ELF-1 (cell line): ENCODE measurements at regions not wholly inside any gene's neighbourhood (a gene's known extent, or its start where the extent isn't known, plus 50 kb on each side); places are given as distances from the start of the nearest gene placed in this dataset.
A peak's percentile ranks its signal among the peaks of the same experiment; 100 is the strongest.

Experiments
- DNase-seq: peaks from one replicate; pipeline ENCODE4 v3.0.0-alpha.2; 2016; ENCODE audit warnings: low read depth, low spot score

DNA sequence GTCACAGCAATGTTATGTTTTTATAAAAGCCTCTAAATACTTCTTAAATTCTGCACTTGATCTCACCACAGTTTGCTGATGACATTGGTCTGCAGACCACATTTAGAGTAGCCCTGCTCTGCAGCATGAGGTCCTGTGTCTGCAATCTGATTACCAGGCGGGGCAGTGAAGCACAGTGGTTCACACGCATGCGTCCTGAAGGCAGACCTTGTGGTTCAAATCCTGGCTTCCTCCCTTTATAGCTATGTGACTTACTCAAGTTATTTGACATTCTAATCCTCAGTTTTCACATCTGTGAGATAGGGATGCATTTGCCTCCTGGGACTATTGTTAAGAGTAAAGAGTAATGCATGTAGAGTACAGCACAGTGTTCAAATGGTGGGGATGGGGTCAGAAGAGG, 50.3 kb downstream of the BMAL2 start:
- DNase-seq = no peak

DNA sequence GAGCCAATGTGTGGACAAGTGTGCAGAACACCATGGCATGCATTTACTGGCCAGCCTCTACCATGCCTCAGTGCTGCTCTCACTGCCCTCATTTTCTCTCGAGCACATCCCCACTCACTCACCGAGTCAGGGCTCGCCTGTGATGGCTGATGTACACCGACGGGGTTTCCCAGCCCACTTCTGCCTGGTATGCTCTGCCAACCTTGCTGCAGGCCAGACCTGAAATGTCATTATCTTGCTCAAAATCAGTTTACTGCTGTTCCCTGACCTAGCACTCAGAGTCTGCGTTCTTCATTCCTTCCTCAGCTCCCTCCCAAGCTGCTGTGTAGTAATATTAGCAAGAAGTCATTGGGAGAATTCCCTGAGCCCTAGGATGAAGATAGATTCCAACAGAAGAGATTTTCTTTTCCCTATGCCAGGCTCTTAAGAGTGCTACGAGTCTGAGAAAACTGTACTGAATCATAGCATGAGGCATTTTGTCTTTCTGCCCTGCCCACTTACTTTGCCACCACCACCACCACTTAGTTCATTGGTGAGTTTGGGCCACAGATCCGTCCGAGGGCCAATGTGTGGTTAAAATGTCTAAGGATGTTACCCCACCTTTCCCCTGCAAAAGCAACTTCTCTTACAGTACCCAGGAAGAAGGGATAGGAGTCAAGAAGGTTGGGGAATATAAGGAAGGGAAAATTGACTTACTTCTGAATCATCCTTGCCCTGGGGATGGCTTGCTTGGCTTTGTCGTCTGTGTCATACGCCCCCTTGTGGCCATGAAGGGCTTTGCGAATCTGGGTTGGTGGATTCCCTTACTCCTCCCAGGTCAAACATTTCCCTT, 51.0 kb downstream of the BMAL2 start:
- DNase-seq = peak; percentile 85

DNA sequence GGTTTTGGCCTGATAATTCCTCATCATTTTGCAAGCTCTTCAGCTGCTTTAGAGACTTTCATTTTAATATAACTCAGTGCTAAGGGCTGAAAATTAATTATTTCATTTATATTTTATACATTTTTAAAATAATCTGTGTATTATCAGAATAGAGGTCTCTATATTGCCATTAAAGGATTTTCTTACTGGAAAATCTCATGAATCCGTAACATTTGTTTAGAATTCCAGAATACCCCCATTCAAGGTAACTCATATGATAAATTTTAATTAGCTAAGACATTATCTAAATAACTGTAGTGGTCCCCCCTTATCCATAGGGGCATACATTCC, 51.6 kb downstream of the BMAL2 start:
- DNase-seq = no peak

DNA sequence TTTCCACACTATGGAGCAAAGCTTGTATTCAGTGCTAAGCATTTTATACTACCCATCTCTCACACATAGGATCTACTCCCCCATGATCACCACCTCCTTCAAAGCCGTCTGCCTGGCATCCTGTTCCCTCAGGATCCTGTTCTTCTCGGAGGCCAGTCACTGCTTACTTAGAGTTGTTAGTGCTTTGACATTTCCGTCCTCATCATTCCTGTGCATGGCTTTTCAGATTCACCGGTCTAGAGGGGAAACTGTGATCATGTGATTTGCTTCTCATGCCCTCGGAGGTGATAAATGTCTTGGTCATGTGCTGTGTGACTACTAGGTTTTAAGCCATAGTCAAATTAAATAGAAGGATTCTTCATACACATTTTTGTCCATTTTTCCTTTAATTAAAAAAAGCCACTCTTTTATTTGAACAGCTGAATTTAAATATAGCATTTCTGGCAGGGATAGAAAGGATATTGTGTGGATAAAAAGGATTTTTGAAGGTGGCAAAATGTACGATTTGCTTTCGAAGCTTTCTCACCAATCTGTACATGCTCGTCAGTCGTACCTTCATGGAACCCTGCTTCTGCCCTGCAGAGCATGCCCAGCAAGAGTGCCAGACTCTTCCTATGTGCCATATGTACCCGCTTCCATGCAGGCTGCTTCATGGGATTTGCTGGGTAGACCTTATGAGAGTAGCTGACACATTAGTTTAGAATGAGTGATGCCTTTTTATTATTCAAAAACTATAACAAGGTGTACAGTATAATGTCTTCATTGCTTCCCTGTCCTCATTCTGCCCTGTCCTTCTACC, 53.3 kb downstream of the BMAL2 start:
- no peak for DNase-seq

DNA sequence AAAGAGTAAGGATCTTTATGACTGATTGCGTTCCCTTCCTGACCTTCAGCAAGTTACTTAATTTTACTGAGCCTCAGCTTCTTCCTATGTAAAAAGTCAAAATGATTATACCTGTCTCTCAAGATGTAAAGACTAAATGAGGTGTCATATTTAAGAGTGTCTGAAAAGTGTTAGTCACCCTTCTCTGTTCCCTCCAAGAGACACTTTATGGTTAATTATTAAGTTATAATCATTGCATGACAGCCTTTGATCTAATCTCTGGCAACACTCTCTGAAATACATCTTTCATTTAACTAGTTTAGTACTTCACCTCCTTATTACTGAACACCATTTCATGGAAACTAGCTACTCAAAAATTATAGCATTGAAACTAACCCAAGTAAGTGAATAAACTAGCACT, 54.8 kb downstream of the BMAL2 start:
- no peak for DNase-seq

DNA sequence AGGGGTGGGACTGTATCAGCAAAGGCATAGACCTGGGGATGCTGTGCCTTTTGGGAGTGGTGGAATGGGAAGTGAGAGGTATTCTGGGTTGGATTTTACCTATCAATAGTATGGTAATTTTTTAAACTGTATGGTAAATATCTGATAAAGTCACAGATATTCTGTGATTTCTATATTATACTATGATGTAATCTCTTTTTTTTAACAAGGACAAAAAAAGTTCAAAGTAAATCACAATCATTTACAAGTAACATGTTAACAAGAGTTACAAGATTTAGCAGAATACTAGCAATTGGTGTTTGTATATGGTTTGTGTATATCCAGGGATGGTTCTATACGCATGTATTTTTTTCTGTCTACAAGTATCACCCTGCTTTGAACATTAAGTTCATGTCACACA, 56.0 kb downstream of the BMAL2 start:
- no peak for DNase-seq

DNA sequence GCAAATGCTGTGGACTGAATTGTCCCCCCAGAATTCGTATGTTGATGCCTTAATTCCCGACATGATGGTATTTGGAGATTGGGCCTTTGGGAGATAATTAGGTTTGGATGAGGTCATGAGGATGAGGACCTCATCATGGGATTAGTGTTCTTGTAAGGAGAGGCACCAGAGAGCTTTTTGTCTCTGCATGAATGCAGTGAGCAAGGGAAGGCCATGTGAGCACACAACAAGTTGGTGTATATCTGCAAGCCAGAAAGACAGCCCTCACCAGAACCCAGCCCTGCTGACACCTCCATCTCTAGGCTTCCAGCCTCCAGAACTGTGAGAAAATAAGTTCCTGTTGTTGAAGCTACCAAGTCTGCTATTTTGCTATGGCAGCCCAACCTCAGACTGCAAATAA, 51.9 kb upstream of the SMCO2 start:
- DNase-seq = no peak

DNA sequence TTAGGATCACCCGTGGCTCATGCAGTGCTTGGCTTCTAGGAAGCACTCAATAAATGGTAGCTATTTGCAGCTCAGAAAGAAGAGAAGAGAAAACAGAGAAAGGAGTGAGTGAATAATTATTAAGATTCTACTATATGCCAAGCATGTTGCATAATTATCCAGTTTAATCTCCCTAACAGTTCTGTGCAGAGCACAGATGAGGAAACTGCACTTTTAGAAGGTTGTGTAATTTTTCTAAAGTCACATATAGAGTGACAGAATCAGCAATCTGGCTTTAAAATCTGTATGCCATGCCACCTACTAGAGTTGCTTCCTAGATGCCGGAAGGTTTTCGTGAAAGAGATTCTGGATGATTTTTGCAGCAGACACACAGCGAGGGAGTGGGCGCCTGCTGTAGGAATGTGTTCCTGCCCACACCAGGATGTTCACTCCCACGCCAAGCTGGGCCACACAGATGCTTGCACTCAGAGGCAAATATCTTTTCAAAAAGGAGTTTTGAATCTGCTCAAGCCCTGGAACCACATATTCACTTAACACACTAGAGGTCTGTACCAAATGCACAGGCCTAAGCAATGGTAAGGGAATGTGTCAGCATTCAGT, 50.2 kb upstream of the SMCO2 start:
- DNase-seq = no peak
